HTR-8/SVneo (cell line): ENCODE measurements at regions not wholly inside any gene's neighbourhood (a gene's known extent, or its start where the extent isn't known, plus 50 kb on each side); places are given as distances from the start of the nearest gene placed in this dataset.

Experiments used
- DNase-seq: peaks from one replicate; pipeline ENCODE4 v3.0.0; 2011; ENCODE audit warnings: low spot score, mixed read lengths; ENCODE audit not compliant: insufficient read length
- FAIRE-seq: peaks from 2 replicates; lab custom pipeline; 2011; peaks lifted over from hg19 to GRCh38; lab: Jason Lieb, UNC

- DNase-seq, result no peak
- FAIRE-seq, result no peak
Observed at GRCh38 chr4:110944501-110944900, 321.6 kb upstream of the PITX2 start.

GRCh38 chr4:110945600-110945999, 322.7 kb upstream of the PITX2 start:
- DNase-seq (no peak), FAIRE-seq (no peak)

GRCh38 chr4:110949542-110949941, 326.7 kb upstream of the PITX2 start:
- FAIRE-seq, result no peak
- DNase-seq, result no peak

GRCh38 chr4:110950731-110951130, 327.9 kb upstream of the PITX2 start:
- DNase-seq (no peak), FAIRE-seq (no peak)

DNA sequence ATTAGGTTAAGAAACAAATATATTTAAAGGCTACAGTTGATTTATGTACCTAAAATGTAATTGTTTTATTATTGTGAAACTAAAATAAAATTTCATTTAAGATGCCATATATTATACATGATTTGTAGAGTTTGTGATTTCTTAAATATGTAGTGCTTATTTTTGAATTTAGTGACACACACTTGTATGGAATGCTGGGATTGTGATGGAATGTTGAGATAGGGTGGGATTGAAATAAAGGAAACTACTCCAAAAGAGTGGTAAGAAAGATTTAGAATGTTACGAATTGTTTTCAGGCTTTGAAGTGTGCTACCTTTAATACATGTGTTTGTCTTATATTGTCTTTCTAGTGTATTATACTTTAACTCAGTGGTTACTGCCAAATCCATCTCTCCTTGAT, 330.3 kb upstream of the PITX2 start:
- FAIRE-seq, result no peak
- DNase-seq, result peak; percentile 1

DNA sequence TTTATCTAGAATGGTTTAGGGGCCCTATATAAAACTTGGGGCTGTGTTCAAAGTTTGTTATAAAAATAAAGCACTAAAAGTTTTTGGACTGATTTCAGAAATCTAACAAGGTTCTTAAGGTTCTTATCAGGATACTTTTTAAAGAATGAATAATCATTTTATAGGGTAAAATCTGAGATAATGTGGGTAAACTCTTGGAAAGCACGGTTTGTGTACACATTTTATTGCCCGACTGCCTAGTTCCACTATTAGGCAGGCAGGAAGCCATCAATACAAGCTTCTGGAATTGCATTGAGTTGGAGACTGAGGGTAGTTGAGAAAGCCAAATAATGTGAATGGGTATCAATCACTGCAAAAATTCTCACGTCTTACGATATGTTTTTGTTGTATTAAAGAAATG, 331.0 kb upstream of the PITX2 start:
- DNase-seq (no peak), FAIRE-seq (no peak)

GRCh38 chr4:110955748-110956147, 332.9 kb upstream of the PITX2 start:
- DNase-seq (no peak), FAIRE-seq (no peak)

DNA sequence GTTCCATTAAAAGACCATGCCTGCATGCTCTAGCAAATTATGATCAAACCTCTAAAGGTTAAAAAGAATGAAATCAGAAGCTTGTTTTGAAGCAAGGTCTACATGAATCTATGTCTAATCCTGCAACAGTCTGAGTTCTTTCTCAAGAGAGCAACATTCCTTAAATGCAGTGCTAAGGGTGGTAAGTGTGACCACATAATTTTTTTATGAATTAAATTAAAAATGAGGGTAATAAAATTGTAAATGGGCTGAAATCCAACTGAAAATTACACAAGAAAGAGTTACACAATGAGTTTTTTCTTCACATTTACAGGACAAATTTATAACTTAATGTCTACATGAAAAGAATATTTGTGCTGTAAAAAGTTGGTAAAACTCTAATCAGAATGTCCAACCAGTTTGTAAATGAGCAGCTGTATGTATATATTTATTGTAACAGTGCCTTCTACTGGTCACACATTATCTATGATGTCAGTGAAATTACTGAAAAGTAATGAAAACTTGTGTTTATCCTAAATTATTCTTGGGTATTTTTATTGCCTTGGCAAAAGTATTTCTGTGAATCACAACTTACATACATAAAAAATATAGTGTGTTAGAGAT, 336.3 kb upstream of the PITX2 start:
- DNase-seq, result peak; percentile 1
- FAIRE-seq, result no peak

DNA sequence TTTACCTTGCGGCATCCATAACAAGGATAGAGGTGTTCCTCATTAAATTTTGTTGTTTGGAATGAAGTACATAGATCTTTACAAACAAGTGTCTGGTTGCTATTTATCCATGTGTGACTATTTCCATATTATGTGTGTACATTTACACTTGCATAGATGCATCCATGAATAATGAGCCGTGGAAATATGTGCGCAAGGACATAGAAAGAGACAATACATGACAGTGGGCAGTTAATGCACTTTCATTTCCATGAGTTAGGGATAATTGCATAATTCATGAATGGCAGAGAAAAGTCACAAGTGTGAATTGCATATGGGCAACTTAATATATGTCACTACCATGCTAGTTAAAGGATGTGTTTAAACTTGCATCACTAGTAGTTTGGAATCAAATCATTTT, 338.2 kb upstream of the PITX2 start:
- DNase-seq (no peak), FAIRE-seq (no peak)

DNA sequence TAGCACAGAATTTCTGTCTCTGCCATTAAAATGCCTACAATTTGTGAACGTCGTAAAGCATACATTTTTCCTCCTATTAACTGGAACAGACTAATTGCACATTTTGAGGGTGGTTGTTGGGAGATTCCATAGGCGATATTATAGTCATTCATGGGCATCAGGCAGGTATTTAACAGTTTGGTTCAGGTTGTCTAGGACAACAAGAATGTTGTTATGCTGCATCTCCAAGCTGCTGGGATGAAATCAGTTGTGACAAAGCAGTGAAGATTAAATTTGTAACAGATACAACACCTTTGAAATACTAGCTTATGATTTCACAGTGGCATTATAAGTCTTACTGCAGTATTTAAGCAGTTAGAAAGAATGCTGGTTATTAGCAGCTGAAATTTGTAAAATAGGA, 339.7 kb upstream of the PITX2 start:
- DNase-seq (no peak), FAIRE-seq (no peak)

- FAIRE-seq (no peak), DNase-seq (no peak)
Observed at GRCh38 chr4:110963662-110964280, 340.9 kb upstream of the PITX2 start.

DNA sequence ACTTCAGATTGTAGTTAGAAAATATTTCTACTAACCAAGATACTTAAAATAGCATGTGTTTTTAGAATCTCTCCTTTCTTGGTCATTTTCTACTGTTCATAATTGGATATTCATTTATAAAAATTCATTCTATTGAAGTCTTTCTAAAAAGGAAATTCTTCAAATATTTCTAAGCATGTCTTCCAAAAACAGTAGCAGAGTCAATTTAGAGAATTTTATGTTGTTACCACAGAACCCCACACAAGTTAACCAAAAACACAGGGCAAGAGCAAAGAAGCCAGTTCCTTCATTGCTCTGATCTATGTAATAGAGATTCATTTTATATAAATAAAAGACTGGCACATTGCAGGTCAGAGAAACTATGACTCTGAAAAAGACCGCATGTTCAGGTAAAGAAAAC, 345.1 kb upstream of the PITX2 start:
- FAIRE-seq (no peak), DNase-seq (no peak)

- peak; percentile 36 for DNase-seq
- no peak for FAIRE-seq
Observed at GRCh38 chr4:110970642-110971041, 347.8 kb upstream of the PITX2 start.

DNA sequence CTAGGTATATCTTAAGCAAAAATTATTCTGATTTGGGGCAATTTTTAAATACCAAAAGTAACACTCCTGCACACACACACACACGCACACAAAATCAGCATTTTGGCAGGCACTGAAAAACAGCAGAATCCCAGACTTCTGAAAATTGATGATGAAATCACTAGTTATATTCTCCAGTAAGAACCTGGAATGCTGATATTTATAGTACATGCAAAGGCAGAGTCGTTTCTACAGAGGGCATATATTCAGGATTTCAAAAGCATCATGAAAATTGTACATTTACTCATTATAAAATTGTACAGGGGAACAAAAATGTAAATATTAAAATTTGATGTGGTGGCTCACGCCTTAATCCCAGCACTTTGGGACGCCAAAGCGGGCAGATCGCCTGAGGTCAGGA, 352.5 kb upstream of the PITX2 start:
- FAIRE-seq, result no peak
- DNase-seq, result no peak

- no peak for FAIRE-seq
- DNase-seq, result no peak
Observed at GRCh38 chr4:110977554-110977953, 354.7 kb upstream of the PITX2 start.

GRCh38 chr4:110978761-110979160, 355.9 kb upstream of the PITX2 start:
- FAIRE-seq (no peak), DNase-seq (no peak)

DNA sequence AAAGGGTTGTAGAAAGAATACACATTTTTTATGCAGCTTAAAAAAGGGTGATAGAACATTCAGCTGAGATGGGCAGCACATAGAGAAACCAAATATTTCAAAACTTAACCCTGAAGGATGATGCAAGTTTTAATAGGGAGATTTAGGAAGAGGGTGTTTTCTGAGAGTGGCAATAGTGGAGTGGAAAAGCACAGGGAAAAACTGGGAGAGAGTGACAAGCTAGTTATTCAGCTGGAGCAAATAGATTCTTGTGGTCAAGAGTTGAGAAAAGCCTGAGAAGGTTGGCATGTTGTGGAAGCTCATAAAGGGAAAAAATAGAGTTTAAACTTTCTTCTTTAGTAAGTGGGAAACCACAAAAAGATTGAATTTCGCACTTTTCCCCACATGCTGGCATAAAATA, 359.6 kb upstream of the PITX2 start:
- FAIRE-seq (no peak), DNase-seq (no peak)

DNA sequence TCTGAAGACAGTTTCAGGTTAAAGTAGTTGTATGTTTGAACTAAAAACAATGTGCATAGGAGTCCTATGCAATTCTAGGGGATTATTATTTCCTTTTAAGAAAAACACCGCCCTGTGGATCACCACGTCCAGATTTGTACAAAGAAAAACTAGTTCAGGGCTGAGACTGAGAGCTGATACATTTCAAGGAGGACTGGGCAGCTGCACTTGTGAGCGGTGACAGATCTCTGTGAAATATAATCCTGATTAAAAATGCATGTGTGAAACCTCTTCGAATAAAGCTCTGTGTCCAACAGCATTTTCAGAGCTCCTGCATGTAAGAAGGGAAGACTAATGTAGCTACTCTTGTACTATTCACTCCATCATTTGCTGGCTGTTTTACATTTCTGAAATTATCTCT, 365.8 kb upstream of the PITX2 start:
- FAIRE-seq (no peak), DNase-seq (no peak)

DNA sequence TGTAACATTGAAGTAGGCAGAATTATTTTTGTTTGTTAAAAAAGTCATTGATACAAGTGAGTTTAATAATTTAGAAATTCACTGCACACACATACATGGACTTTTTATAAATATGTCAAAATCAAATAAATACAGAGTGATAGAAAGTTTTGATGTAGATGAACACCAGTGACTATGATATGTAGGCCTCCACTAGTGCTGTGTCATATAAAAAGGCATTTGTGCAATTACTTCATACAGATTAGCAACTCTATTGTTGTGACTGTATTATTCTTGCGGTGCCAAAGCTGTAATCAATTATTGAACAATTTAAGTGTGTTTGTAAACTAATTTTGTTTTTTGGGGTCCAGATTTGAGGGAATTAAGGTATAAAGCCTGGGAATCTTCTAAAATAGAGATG, 366.2 kb upstream of the PITX2 start:
- DNase-seq, result no peak
- FAIRE-seq, result no peak

GRCh38 chr4:110994781-110995180, 371.9 kb upstream of the PITX2 start:
- FAIRE-seq (no peak), DNase-seq (no peak)

GRCh38 chr4:110998320-110998719, 375.4 kb upstream of the PITX2 start:
- DNase-seq (no peak), FAIRE-seq (peak; percentile 9)

- FAIRE-seq, result no peak
- no peak for DNase-seq
Observed at GRCh38 chr4:111011458-111011857, 388.6 kb upstream of the PITX2 start.
